GM12864 (cell line): ENCODE measurements at regions not wholly inside any gene's neighbourhood (a gene's known extent, or its start where the extent isn't known, plus 50 kb on each side); places are given as distances from the start of the nearest gene placed in this dataset.
A peak's percentile ranks its signal among the peaks of the same experiment; 100 is the strongest.
"Not testable (repeated sequence)": the region's sequence is repeated elsewhere in the genome, so short reads cannot be mapped to it uniquely, and the experiment has no call there.

Source experiments
- DNase-seq: peaks from one replicate; pipeline ENCODE4 v3.0.0-alpha.2; 2011; ENCODE audit warnings: low read depth
- H3K4me3 ChIP-seq: 2 replicates; pipeline ENCODE4 v1.5.1; 2011; ENCODE audit warnings: mild to moderate bottlenecking, low read depth, low read length, control low read depth
- TF ChIP-seq, protein P1 (sequence below): IDR thresholded peaks from 2 replicates; pipeline ENCODE4 v1.5.1; 2011; ENCODE audit warnings: low read depth, mild to moderate bottlenecking, moderate library complexity, low read length, control low read depth, inconsistent platforms; ENCODE audit errors: missing control alignments

DNA sequence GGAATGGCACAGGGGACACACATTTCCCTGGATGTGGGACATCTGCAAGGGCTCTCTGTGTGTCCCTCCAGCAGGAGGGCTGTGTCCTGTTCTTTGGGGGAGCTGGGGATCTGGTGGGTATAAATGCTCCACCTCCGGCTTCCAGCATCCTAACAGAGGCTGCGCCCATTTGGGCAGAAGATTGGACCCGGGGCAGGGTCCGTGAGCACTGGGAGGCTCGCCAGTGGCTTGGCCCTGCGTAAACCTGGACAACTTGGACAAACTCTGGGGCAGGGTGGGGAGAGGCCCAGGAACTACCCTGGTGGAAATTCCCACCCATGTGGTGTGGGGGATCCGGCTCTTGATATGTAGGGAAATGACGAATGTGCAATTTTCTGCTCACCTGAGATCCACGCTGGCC is 80.9 kb downstream of the GADD45G start:
- H3K4me3 ChIP-seq: no peak overlapping the region
- TF ChIP-seq, protein P1, sequence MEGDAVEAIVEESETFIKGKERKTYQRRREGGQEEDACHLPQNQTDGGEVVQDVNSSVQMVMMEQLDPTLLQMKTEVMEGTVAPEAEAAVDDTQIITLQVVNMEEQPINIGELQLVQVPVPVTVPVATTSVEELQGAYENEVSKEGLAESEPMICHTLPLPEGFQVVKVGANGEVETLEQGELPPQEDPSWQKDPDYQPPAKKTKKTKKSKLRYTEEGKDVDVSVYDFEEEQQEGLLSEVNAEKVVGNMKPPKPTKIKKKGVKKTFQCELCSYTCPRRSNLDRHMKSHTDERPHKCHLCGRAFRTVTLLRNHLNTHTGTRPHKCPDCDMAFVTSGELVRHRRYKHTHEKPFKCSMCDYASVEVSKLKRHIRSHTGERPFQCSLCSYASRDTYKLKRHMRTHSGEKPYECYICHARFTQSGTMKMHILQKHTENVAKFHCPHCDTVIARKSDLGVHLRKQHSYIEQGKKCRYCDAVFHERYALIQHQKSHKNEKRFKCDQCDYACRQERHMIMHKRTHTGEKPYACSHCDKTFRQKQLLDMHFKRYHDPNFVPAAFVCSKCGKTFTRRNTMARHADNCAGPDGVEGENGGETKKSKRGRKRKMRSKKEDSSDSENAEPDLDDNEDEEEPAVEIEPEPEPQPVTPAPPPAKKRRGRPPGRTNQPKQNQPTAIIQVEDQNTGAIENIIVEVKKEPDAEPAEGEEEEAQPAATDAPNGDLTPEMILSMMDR: no peak
- DNase-seq: no peak

DNA sequence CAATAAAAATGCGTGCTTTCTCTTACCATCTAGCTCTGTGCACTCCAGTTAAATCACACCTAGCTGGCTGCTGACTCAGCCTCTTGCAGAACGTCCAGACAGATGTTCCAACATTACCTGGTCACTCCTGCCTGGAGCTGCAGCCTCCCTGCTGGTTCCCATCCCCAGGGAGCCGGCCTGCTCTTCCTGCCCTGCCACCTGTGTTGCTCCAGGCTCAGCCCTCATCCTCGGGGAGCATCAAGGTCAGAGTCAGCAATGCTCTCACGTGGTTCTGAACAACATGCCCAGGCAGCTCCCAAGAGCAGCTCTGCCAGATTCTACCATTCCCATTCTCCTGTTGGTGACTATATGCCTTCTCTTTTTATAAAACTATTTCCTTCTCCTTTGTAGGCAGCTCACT is 81.3 kb downstream of the GADD45G start:
- TF ChIP-seq, protein P1: no peak
- DNase-seq: no peak
- H3K4me3 ChIP-seq: no peak overlapping the region

DNA sequence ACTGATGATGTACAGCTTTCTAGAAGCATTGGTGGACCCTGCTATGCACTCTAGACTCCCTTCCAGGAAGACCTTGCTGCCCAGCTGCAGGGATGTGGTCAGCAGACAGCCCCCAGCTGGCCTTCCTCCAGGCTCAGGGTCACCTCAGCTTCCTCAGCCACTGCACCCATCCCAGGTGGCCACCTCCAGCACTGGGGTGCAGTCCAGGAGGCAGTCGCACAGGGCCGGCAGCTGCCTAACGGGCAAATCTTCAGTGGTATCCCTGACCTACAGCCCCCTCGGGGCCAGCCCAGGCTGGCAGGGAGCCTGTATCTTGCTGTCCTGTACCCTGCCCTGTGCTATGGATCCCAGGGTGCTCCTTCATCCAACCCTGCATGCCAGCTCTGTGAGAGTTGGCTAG is 81.8 kb downstream of the GADD45G start:
- H3K4me3 ChIP-seq: no peak overlapping the region
- TF ChIP-seq, protein P1: no peak

DNA sequence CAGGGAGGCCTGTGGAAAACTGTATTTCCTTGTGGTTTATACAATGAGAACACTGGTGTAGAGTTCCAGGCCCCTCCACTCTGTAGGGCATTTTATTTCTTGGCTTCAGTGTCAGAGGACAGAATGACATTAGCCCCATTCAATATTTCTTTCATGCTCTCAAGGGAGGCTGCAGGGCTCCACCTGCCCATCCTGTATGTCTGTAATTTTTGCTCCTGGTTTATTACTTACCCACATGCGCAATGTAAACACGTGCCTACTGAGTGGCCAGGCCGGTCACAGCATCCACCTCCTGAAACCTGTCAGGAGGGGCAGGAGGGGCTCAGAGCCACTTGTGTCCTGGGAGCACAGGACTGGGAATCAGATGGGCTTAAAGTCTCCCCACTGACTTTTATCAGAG is 82.4 kb downstream of the GADD45G start:
- no peak for DNase-seq
- H3K4me3 ChIP-seq: no peak overlapping the region
- TF ChIP-seq, protein P1: no peak

More for the DNA sequence above, 81.8 kb downstream of the GADD45G start:
- DNase-seq: no peak

DNA sequence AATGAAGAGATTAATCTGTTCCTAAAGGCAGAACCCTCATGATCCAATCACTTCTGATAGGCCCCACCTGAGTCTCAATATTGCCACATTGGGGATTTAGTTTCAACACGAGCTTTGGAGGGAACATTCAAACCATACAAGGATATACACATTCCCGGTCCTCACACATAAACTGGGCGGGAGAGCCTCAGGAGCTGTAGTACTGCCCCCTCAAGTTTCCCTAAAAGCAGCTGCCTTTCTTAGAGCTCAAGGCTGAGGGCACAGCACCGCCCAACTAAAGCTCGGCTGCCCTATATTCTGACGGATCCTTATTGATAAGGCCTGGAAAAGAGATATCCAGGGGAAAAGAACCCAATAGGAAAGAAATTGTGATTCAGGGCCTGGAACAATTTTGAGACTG is 83.0 kb downstream of the GADD45G start:
- H3K4me3 ChIP-seq: no peak overlapping the region
- no peak for DNase-seq
- TF ChIP-seq, protein P1: no peak

DNA sequence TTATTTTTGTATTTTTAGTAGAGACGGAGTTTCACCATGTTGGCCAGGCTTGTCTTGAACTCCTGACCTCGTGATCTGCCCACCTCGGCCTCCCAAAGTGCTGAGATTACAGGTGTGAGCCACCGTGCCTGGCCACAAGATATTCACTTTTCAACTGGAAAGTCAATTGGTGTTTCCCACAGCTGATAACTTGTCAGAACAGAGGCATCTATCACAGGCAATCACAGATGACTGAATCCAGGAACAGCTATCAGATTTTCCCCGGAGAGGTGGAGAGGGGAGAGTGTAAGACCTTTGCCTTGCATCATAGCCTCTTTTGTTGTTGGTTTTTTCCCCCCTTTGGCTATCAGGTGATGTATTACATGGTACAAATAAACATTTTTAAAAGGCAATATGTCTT is 84.5 kb downstream of the GADD45G start:
- DNase-seq, H3K4me3 ChIP-seq: not testable (repeated sequence)

DNA sequence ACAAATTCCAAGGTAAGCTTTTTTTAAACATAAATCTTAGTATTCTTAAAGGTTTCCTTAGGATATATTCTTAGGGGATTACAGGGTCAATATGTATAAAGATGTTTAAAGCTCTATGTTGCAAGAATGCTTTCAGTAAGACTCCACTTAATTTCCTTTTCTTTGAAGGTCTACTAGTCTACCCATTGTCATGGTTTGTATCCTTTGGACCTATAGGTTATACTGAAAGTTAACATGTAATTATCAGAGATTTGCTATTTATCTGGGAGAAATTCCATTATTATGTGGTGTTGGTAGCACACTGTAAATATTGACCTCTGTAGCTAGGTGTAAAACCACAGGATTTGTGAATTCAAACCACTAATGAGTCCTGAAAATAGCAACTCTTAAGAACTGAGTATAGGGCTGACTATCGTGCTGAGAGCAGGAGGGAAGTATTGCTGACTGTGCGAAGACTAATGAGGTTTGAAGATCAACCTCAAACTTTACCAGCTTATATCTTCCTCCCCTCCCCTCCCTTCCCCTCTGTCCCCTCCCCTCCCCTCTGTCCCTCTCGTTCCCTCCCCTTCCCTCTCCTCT is 85.6 kb downstream of the GADD45G start:
- H3K4me3 ChIP-seq: no peak overlapping the region
- DNase-seq: peak; percentile 35
- TF ChIP-seq, protein P1: no peak
